NCI-H2171 treated with DMSO at 0.1 percent for 48 hours (cell line): ENCODE measurements at regions not wholly inside any gene's neighbourhood (a gene's known extent, or its start where the extent isn't known, plus 50 kb on each side); places are given as distances from the start of the nearest gene placed in this dataset.
"Not testable (repeated sequence)": the region's sequence is repeated elsewhere in the genome, so short reads cannot be mapped to it uniquely, and the experiment has no call there.

ENCODE experiments used
- DNase-seq: peaks from one replicate; lab custom pipeline; 2025; lab: John Stamatoyannopoulos, UW

- no peak for DNase-seq
These were observed 367.3 kb upstream of the CASK start for GRCh38 chrX:42290608-42291007.

- no peak for DNase-seq
These were observed 366.4 kb upstream of the CASK start for GRCh38 chrX:42289492-42290385.

- not testable (repeated sequence) for DNase-seq
These were observed 362.3 kb upstream of the CASK start for GRCh38 chrX:42285681-42286080.

GRCh38 chrX:42276982-42277690, 353.8 kb upstream of the CASK start:
- no peak for DNase-seq

GRCh38 chrX:42274151-42274550, 350.8 kb upstream of the CASK start:
- no peak for DNase-seq

GRCh38 chrX:42273387-42273786, 350.0 kb upstream of the CASK start:
- no peak for DNase-seq

- DNase-seq: no peak
These were observed 345.8 kb upstream of the CASK start for GRCh38 chrX:42269186-42269585.

- no peak for DNase-seq
These were observed 337.5 kb upstream of the CASK start for GRCh38 chrX:42260854-42261253.

GRCh38 chrX:42248226-42248625, 324.9 kb upstream of the CASK start:
- no peak for DNase-seq

GRCh38 chrX:42247241-42247640, 323.9 kb upstream of the CASK start:
- no peak for DNase-seq

- DNase-seq: no peak
These were observed 323.5 kb upstream of the CASK start for GRCh38 chrX:42246814-42247213.

- no peak for DNase-seq
These were observed 318.6 kb upstream of the CASK start for GRCh38 chrX:42242004-42242403.

- DNase-seq: no peak
These were observed 318.1 kb upstream of the CASK start for GRCh38 chrX:42241421-42241820.

- no peak for DNase-seq
These were observed 314.6 kb upstream of the CASK start for GRCh38 chrX:42237956-42238355.

GRCh38 chrX:42229533-42229932, 306.2 kb upstream of the CASK start:
- no peak for DNase-seq

GRCh38 chrX:42220666-42221065, 297.3 kb upstream of the CASK start:
- DNase-seq: no peak

- DNase-seq: peak; percentile 1
These were observed 296.7 kb upstream of the CASK start for GRCh38 chrX:42220083-42220482.

GRCh38 chrX:42219231-42219630, 295.9 kb upstream of the CASK start:
- no peak for DNase-seq

- DNase-seq: no peak
These were observed 272.2 kb upstream of the CASK start for GRCh38 chrX:42195506-42195905.

- DNase-seq: no peak
These were observed 266.2 kb upstream of the CASK start for GRCh38 chrX:42189576-42189975.

GRCh38 chrX:42188730-42189129, 265.4 kb upstream of the CASK start:
- no peak for DNase-seq

- DNase-seq: no peak
These were observed 253.4 kb upstream of the CASK start for GRCh38 chrX:42176789-42177188.

GRCh38 chrX:42175843-42176242, 252.5 kb upstream of the CASK start:
- no peak for DNase-seq
